BE2C (cell line): ENCODE measurements at regions not wholly inside any gene's neighbourhood (a gene's known extent, or its start where the extent isn't known, plus 50 kb on each side); places are given as distances from the start of the nearest gene placed in this dataset.

ENCODE experiments used
- DNase-seq: peaks from one replicate; pipeline ENCODE4 v3.0.0-alpha.2; 2020
- H3K27me3 ChIP-seq: fragments of 250-450 bp; sonication (Bioruptor Pico); 2 replicates; pipeline ENCODE4 v1.5.1; 2020; ENCODE audit warnings: mild to moderate bottlenecking
- H3K36me3 ChIP-seq: fragments of 250-450 bp; sonication (Bioruptor Pico); 2 replicates; pipeline ENCODE4 v1.5.1; 2020; ENCODE audit warnings: mild to moderate bottlenecking
- H3K4me1 ChIP-seq: fragments of 250-450 bp; sonication (Bioruptor Pico); 2 replicates; pipeline ENCODE4 v1.5.1; 2020
- H3K4me3 ChIP-seq: 2 replicates; pipeline ENCODE4 v1.5.1; 2011; ENCODE audit warnings: low read depth, low read length
- H3K9me3 ChIP-seq: fragments of 250-450 bp; sonication (Bioruptor Pico); 2 replicates; pipeline ENCODE4 v1.5.1; 2020
- TF ChIP-seq, protein P1 (sequence below): IDR thresholded peaks from 2 replicates; pipeline ENCODE4 v1.5.1; 2012; ENCODE audit warnings: mild to moderate bottlenecking, low read depth, low read length

DNA sequence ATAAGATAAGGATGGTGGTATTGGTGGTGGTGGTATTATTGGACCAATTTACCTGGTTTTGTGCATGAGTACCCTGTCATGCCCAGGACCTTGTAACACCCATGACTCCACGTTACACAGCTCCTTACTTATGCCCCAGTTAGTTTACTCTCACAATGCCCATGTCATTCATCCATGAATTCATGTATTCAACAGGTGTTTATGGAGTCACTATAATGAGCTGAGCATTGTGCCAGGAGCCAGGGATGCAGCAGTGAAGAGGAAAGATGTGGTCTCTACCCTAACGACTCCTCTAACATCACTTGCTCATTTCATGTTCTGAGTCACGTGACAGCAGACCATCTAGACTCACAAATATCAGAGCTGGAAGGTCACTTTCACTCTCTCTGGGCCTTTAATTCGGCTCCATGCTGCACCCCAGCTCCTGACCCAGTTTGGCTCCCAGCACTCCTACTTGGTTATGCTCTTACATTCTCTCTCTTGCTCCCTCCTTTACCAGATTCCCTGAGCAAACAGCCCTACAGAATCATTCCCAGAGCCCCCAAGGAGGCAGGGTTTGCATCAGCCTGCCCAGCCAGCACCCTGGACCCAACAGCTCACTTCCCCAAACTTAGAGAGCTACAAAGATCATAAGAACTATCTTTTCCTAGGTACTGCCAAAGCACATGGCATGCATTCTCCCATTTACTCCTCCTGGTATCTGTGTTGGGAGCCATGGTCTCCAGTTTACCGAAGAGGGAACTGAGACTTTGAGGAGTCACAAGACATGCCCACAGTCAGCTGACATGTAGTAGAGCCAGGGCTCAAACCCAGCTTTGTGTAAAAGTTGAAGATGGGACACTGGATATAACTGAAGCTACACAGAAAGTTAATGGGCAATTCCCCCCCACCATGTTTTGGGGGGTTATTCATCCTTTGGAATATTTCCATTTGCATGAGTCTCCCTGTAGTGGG lies 449.9 kb downstream of the LRATD1 start:
- H3K4me1 ChIP-seq, result no peaks in the 10 kb centered on the region
- no peak for DNase-seq
- H3K27me3 ChIP-seq, result no peaks in the 10 kb centered on the region
- H3K4me3 ChIP-seq, result no peak overlapping the region
- no peaks in the 10 kb centered on the region for H3K36me3 ChIP-seq
- H3K9me3 ChIP-seq, result no peaks in the 10 kb centered on the region
- TF ChIP-seq, protein P1, sequence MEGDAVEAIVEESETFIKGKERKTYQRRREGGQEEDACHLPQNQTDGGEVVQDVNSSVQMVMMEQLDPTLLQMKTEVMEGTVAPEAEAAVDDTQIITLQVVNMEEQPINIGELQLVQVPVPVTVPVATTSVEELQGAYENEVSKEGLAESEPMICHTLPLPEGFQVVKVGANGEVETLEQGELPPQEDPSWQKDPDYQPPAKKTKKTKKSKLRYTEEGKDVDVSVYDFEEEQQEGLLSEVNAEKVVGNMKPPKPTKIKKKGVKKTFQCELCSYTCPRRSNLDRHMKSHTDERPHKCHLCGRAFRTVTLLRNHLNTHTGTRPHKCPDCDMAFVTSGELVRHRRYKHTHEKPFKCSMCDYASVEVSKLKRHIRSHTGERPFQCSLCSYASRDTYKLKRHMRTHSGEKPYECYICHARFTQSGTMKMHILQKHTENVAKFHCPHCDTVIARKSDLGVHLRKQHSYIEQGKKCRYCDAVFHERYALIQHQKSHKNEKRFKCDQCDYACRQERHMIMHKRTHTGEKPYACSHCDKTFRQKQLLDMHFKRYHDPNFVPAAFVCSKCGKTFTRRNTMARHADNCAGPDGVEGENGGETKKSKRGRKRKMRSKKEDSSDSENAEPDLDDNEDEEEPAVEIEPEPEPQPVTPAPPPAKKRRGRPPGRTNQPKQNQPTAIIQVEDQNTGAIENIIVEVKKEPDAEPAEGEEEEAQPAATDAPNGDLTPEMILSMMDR, result no peak

DNA sequence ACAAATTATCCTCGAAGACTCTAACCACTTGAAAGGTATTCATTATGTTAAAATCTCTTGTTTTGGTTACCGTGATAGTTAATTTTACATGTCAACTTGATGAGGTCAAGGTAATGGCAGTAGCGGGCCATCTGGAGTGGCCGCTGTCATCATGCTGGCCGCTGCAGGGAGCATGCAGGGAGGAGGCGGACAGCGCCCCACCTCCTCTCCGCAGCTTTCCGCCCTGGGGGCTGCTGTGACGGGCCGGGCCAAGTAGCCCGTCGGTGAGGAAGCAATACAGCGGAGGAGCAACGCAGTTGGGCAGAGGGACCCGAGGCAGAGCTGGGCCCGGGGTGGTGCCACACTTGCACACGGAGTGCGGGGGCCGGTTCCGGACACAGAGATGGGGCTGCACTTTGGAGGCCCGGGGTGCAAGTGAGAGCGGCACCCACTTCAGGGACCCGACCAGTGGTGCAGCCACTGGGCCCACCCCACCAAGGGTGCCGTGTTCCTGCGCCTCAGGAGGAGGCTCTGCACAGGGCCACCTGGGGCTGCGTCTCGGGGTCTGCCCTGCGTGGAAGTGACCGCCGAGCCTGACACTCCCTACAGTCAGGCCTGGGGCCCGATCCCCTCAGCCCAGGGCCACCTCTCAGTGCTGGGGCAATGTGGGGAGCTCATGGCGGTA lies 452.4 kb downstream of the LRATD1 start:
- Histone ChIP-seq H3K9me3 (no peaks in the 10 kb centered on the region), H3K27me3 (no peaks in the 10 kb centered on the region), H3K4me1 (no peaks in the 10 kb centered on the region), H3K4me3 (no peak overlapping the region), H3K36me3 (no peaks in the 10 kb centered on the region)
- DNase-seq, result no peak
- TF ChIP-seq, protein P1, result no peak

DNA sequence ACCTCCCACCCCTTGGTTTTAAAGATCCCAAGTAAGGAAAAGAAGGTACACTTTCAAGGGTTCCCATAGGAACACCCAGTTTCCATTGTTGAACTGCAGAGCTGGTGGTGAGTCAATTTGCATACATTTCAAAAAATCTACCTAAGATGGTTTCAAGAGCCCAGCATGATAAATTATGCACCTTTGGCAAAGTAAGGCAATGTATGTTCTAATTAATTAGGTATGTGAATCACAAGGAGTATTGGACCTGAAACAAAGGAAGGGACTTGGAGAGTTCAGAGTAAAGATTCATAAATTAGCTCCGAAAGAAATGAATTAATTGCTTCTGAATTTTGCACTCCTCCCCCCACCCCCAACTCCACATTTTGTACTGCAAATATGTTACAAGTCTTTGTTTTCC lies 459.7 kb downstream of the LRATD1 start:
- no peaks in the 10 kb centered on the region for H3K27me3 ChIP-seq
- no peaks in the 10 kb centered on the region for H3K36me3 ChIP-seq
- H3K4me1 ChIP-seq, result no peaks in the 10 kb centered on the region
- no peak for DNase-seq
- TF ChIP-seq, protein P1, result no peak
- H3K9me3 ChIP-seq, result no peaks in the 10 kb centered on the region
- H3K4me3 ChIP-seq, result no peak overlapping the region

DNA sequence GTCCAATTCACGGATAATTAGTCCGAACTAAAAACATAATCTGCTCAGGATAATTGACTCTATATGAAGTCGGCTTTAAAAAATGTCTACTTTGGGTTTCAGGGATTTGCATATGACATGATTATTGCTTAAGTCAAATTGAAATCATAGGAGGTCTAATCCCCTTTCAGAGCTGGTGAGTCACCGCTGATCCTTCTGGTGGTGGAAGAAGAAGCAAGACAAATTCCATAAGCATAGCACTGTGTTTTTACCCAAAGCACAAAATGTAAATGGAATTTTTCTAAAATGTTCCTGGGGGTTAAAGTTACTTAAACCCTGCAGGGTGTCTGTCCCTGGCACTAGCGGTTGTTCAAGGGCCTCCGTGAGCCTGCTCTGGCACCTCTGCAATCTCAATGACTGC lies 460.2 kb downstream of the LRATD1 start:
- no peaks in the 10 kb centered on the region for H3K4me1 ChIP-seq
- no peaks in the 10 kb centered on the region for H3K27me3 ChIP-seq
- TF ChIP-seq, protein P1, result no peak
- H3K4me3 ChIP-seq, result no peak overlapping the region
- no peak for DNase-seq
- no peaks in the 10 kb centered on the region for H3K36me3 ChIP-seq
- no peaks in the 10 kb centered on the region for H3K9me3 ChIP-seq

DNA sequence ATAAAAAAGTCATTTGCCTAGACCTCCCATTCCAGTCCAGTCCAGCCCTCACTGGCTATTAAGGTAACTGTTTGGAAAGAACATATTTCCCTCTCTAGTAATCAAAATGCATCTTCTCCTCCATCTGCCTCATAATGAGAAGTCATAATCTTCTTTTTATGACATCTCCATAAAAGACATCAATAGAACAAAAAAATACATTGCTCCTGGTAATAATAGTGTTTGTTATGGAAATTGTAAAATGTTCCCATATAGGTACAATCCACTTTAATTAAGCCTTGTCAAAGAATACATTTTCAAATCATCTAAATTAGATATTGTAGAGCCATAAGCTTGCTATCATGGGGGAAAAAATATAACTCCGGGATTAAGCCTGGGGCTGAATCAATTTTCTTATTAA lies 461.6 kb downstream of the LRATD1 start:
- TF ChIP-seq, protein P1, result no peak
- H3K4me3 ChIP-seq, result no peak overlapping the region
- no peaks in the 10 kb centered on the region for H3K4me1 ChIP-seq
- no peaks in the 10 kb centered on the region for H3K9me3 ChIP-seq
- H3K27me3 ChIP-seq, result no peaks in the 10 kb centered on the region
- H3K36me3 ChIP-seq, result no peaks in the 10 kb centered on the region
- DNase-seq, result no peak

DNA sequence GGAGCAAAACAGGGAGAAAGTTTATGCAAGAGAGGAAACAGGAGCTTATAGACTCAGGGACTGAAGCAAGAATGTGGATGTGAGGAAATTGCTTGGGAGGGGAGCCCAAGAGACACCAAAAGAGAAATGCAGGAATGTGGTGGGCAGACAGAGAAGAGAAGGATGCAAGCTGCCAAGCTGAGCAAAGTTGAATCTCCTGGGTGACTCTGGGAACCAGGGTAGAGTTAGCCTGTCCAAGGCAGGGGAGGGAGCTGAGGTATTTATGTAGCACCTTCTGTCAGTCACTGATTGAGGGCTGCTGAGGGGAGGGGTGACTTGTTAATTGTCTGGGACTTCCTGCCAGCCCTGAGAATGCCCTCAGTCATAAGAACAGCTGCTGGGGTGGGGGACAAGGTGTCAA lies 464.3 kb downstream of the NBAS start:
- no peaks in the 10 kb centered on the region for H3K9me3 ChIP-seq
- H3K4me1 ChIP-seq, result no peaks in the 10 kb centered on the region
- H3K4me3 ChIP-seq, result no peak overlapping the region
- H3K36me3 ChIP-seq, result no peaks in the 10 kb centered on the region
- TF ChIP-seq, protein P1, result no peak
- no peaks in the 10 kb centered on the region for H3K27me3 ChIP-seq
- DNase-seq, result no peak
